Inflammatory macrophage (primary cell): ENCODE measurements at regions not wholly inside any gene's neighbourhood (a gene's known extent, or its start where the extent isn't known, plus 50 kb on each side); places are given as distances from the start of the nearest gene placed in this dataset.
A peak's percentile ranks its signal among the peaks of the same experiment; 100 is the strongest.
"Not testable (repeated sequence)": the region's sequence is repeated elsewhere in the genome, so short reads cannot be mapped to it uniquely, and the experiment has no call there.

ENCODE experiments used
- DNase-seq, 2 donors: peaks; one replicate each; pipeline ENCODE4 v3.0.0-alpha.2; 2020 to 2022

- DNase-seq, result not testable (repeated sequence)
Observed at GRCh38 chr16:88230276-88230966, 152.3 kb upstream of the ZNF469 start.

GRCh38 chr16:88230967-88231615 is 151.7 kb upstream of the ZNF469 start:
- DNase-seq, result not testable (repeated sequence)

- not testable (repeated sequence) for DNase-seq
Observed at GRCh38 chr16:88231839-88232238, 150.9 kb upstream of the ZNF469 start.

- peak in 1 of 2 donors; percentile 30 for DNase-seq
Observed at GRCh38 chr16:88232401-88233258, 150.1 kb upstream of the ZNF469 start.

- not testable (repeated sequence) for DNase-seq
Observed at GRCh38 chr16:88233621-88234420, 148.9 kb upstream of the ZNF469 start.

GRCh38 chr16:88234421-88235271 is 148.1 kb upstream of the ZNF469 start:
- DNase-seq, result not testable (repeated sequence)

GRCh38 chr16:88235691-88236090 is 147.1 kb upstream of the ZNF469 start:
- DNase-seq, result not testable (repeated sequence)

GRCh38 chr16:88236229-88236628 is 146.5 kb upstream of the ZNF469 start:
- not testable (repeated sequence) for DNase-seq

GRCh38 chr16:88237314-88237713 is 145.4 kb upstream of the ZNF469 start:
- DNase-seq, result not testable (repeated sequence)

- not testable (repeated sequence) for DNase-seq
Observed at GRCh38 chr16:88237761-88238415, 144.9 kb upstream of the ZNF469 start.

- peak; percentile 93 for DNase-seq
Observed at GRCh38 chr16:88238732-88239274, 144.0 kb upstream of the ZNF469 start.

GRCh38 chr16:88240118-88240517 is 142.6 kb upstream of the ZNF469 start:
- DNase-seq, result peak; percentile 67 to 82

GRCh38 chr16:88240776-88241175 is 142.0 kb upstream of the ZNF469 start:
- not testable (repeated sequence) for DNase-seq

GRCh38 chr16:88241404-88242311 is 141.1 kb upstream of the ZNF469 start:
- not testable (repeated sequence) for DNase-seq

- DNase-seq, result not testable (repeated sequence)
Observed at GRCh38 chr16:88242312-88243295, 140.2 kb upstream of the ZNF469 start.

GRCh38 chr16:88243921-88244320 is 138.8 kb upstream of the ZNF469 start:
- not testable (repeated sequence) for DNase-seq

GRCh38 chr16:88245241-88246081 is 137.3 kb upstream of the ZNF469 start:
- peak; percentile 80 to 93 for DNase-seq
